ENCODE measurements at regions not wholly inside any gene's neighbourhood (a gene's known extent, or its start where the extent isn't known, plus 50 kb on each side); places are given as distances from the start of the nearest gene placed in this dataset.

DNA sequence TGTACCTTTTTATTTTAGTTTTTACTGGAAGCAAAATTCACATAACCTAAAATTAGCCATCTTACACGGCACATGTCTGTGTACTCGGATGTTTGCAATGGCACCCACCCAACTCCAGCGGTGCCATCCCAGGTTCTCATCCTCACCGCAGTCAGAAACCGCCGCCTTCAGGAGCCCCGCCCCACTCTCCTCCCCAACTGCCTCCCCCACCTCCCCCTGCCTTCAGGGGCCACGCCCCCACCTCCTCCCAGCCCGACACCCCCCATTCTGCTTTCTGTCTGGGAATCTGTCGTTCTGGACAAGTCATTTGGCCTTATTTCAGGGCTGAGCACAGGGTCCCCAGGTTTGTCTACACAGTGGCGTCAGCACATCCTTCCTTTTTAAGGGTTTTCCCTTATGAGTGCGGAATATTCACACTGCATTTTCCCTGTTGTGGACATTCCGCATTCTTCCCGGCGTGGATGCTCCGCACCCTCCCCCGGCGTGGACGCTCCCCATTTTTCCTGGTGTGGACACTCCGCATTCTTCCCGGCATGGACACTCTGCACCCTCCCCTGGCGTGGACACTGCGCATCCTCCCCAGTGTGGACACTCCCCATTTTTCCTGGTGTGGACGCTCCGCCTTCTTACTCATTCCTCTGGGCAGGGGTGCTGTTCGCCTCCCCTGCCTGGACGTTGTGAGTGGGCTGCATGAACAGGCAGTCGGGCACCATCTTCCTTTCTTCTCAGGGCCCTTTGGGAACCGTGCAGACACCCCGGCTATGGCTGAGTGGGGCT lies 135.4 kb upstream of the NKX1-1 start:
- DNase-seq: no peak

DNA sequence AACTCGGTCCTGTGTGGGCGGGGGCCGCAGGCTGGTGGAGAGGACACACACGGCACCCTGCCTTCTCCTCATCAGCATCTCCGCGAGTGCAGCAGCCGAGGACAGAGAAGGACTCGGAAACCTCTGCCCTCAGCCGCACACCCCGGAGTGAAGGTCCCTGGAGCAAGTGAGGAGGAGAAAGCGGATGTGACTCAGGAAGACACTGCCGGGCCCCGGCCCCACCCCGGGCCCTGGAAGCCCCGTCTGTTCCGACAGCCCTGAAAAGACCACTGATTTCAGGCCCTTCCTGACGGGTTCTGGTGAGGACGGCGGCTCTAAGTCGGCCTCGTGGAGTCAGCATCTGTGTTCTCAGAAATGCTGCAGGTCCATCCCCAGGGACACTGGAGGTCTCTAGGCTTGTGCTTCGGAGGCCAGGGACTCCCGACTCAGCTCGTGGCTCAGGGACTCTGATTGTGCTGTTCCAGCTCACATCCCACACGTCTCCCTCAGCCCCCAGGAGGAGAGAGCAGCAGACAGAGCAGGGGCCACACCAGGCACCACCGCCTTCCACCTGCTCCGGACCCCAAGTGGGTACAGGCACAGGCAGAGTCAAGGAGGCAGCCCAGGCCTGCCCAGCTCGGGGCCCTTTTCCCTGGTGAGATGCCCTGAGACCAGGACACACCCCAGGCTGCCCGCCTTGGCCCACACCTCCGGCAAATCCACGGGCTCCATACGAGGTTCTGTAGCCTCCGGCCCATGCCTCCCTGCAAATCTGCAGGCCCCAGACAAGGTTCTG lies 134.5 kb upstream of the NKX1-1 start:
- no peak for DNase-seq

DNA sequence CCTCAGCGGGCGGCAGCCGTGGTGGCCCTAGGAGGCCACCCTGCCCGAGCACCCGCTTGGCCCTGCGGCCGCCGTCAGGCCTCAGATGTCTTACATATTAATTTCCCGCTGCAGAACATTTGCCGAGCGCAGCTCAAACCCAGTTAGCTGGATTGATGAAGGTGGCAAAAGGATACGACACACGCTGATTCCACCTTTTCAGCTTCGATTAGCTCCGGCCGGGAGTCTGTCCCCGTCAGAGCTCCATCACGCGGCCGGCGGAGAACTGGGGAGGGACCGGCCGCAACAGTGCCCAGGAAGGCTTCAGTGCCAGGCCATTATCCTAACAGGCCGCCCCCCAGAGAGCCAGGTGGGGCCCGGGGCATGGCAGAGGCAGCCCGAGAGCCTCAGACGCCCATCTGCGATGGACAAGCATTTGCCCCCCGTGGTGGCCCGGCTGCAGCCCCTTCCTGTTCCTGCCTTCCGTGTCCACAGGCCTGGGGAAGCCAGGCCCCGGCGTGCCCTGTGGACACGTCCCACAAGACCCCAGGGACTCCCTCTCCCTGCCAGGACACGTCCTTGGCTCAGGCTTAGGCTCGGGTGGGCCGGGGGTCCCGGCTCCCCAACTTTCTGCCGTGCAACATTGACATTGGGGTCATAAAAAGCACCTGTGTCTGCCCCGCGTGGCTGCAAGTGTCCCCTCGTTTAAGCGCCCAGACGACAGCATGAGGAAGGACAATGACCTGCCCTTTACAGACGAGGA lies 133.8 kb upstream of the NKX1-1 start:
- DNase-seq: no peak

DNA sequence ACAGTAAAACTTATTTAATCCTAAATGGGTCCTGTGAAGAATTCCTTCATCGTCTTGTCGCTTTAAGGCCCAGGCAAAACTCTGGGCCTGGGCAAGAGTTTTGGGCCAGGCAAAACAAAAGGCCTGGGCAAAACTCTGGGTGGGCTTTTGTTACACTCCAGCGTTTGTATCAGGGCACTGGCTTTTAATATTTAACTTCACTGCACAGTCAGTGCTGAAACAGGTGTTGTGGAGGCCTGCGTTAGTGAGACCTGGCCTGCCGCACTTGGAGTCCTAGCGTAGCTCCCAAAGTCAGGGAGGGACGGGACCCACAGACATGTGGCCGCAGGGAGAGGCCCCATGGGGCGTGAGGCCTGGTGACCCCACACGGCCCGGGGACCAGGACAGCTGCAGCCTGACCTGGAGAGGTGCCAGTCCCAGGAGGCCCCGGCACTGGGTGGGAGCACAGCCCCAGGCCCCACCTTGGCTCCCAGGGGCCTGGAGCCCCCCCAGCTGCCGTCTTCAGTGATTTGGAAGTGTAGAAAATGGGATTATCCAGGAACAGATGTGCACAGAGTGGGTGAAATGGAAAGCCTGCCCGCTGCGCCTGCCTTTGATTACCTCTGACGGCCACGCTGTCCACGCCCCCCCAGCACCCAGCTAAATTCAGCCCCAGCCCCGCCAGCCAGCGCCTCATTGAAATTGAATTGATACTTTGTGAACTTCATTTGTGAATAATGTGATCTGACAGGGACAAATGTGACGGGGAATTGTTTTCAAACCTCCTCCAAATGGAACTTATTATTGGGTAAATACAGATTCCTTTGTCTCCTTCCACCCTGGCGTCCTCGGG lies 132.9 kb upstream of the NKX1-1 start:
- no peak for DNase-seq

DNA sequence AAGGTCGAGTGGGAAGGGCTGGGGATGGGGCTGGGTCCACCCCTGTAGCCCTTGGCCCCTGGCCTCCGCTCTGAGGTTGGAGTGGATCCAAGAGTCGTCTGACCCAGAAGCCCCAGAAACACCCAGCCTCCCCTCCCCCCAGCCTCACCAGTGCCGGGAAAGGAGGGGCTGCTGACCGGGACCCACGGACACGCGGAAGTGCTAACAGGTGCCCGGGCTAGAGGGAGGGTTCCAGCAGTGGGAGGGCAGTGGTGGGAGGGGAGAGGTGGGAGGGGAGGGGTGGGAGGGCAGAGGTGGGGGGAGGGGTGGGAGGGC lies 131.8 kb upstream of the NKX1-1 start:
- DNase-seq: no peak

DNA sequence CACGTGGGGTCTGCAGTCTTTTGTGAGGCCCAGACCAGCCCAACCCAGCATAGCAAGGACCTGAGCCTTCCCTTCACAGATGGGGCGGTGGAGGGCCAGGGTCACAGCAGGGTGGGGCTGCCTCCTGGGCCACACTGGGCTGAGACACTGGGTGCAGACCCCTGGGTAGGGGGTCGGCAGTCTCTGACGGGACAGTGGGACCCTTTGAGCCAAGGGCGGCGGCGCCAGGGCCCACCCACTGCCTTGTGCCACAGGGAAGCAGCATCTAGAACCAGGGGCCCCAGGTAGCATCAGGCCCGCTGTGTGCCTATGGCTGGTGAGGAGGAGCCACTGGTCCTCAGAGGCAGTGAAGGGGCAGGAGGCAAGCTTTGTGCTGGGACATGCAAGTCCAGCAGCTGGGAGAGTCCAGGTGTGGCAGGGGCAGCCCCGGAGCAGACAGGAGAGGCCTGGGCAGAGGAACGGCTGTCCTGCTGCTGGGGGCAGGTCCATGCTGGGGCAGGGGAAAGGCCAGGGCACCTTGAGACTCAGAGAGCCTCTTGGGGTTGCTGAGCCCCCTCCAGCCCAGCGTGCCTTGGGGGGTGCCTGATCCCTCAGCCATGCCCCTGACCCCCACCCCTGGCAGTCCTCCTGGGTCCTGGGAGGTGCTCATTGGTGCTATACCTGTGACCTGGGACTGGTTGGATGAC lies 131.3 kb upstream of the NKX1-1 start:
- no peak for DNase-seq

DNA sequence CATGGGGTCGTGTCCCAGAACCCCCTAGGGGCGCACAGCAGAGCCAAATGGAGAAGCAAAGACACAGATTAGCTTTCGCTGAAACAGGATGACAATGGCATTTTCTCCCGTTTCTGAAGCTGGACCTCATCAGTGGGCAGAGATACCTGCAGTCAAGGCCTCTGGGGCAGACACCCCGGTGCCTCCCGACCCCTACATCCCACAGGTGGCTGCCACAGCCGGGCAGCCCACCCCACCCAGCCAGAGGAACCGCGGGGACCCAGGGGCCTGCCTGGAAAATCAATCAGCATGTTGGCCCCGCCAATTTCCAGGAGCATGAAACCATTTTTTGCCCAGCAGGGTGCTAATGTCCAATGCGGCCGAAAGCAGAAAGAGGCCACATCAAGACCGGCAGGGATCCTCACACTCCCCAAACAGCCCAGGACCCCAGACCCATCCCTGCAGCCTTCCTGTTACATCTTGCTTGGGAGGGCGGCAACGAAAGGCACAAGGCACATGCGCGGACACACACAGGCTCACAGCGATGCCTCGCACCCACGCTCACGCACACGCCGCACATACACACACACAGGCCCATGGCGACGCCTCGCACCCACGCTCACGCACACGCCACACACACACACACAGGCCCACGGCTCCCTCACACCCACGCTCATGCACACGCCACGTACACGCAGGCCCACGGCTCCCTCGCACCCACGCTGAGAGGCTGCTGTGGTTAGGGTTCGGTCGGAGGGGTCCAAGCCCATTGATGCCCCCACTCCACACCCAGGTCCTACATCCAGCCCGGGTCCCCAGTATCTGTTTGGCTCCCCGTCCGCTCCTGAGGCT lies 130.6 kb upstream of the NKX1-1 start:
- no peak for DNase-seq

DNA sequence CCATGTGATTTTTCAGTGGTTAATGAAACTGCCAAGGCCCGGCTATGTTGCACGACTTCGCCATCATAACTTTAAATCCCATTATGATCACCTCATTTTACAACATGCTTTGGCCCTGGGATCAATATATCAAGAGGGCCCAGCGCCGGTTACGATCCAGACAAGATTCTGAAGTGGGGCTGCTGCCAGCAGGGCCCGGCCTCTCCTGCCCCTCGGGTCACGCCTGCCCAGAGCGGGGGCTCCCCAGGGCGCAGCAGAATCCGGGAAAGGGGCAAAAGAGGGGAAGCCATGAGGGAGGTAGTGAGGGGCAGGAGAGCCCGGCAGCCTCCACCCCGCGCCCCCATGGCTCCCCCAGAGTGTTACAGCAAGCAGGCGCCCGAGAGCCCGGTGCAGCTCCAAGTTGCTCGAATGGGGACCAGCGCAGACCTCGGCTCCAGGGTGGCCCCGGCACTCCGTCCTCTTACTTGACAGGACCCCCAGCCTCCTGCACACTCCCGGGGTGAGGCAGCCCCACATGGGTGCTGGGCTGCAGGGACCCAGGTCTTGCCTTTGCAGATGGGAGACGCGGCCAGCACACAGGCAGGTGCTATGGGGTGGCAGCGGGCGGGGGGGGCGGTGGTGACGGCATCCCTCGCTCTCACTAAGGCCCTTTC lies 129.8 kb upstream of the NKX1-1 start:
- DNase-seq: no peak

DNA sequence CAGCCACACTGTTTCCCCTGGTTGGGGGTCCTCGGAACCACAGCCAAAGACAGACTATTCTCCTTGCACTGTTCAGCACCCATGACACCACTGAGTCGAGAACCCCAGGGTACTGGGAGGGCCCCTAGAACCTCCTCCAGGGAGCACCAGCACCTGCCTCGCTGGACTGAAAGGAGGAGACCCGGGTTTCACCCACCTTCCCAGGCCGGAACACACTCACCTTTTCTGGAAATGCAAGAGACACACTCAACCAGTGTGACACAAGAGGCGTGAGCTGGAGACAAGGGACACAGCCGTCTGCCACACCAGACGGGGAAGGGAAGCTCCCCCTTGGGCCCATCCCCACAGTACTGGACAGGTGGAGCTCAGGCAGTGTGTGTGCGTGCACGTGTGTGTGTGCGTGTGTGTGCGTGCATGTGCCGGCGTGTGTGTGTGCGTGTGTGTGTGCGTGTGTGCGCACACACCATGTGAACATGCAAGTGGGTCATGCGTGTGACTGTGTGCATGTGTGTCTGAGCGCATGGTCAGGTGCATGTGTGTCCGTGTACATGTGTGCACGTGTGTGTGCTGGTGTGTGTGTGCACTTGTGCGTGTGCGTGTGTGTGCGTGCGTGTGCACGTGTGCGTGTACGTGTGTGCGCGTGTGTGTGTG lies 128.8 kb upstream of the NKX1-1 start:
- DNase-seq: no peak

DNA sequence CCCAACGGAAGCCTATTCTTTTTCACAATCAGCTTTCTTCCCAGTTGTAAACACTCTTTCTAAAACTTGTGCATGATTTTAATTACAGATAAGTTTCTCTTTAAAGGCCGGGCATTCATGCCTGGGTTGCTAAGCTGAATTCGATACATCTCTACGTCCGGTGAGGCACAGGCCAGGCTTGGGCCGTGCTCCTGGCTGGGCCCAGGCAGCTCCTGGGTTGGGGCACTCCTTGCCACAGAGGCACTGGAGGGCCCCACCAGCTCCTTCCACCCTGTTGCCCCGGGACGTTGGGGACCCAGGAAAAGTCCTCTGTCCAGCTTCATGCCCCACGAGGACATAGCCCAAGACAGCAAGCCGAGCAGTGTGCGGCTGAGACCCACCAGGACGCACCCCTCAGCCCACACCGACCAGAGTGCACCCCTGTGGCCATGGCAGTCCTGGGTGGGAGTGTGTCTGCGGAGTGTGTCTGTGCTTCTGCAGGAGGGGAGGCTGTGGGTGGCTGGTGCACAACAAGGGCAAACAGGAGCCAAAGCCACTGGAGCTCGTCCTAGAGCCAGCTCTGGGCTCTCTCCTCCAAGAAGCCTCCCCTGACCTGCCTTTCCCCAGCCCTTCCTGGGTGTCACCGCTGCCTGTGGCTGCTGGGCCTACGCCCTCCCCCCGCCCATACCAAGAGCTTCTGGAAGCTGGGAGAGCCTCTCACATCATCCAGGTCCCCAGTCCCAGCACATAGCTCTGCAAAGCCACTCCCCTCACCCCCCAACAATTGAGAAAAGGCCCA lies 128.0 kb upstream of the NKX1-1 start:
- DNase-seq: no peak

DNA sequence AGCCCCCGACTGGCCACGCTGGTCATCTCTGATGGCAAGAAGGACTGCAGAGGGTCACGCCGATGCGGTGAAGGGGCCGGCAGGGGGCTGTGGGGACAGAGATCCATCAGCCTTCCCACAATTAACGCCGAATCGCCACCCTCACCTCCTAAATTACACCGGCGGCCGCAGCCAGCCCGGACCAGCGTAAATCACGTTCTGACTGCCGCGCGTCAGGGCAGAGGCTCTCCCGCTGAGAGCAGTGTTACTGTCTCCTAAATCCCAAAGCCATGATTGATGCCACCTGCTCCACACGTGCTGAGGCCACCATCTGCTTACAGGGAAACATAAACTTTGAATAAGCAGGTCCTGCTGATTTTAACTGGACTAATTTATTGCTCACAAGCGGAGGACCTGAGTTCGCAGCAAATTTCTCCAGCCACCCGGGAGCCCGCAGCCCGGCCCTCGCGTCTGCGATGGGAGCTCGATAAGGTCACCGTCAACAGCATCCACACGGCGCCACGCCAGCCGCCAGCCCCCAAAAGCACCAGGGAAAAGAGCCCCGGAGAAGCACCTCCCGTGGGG lies 127.3 kb upstream of the NKX1-1 start:
- DNase-seq: no peak

DNA sequence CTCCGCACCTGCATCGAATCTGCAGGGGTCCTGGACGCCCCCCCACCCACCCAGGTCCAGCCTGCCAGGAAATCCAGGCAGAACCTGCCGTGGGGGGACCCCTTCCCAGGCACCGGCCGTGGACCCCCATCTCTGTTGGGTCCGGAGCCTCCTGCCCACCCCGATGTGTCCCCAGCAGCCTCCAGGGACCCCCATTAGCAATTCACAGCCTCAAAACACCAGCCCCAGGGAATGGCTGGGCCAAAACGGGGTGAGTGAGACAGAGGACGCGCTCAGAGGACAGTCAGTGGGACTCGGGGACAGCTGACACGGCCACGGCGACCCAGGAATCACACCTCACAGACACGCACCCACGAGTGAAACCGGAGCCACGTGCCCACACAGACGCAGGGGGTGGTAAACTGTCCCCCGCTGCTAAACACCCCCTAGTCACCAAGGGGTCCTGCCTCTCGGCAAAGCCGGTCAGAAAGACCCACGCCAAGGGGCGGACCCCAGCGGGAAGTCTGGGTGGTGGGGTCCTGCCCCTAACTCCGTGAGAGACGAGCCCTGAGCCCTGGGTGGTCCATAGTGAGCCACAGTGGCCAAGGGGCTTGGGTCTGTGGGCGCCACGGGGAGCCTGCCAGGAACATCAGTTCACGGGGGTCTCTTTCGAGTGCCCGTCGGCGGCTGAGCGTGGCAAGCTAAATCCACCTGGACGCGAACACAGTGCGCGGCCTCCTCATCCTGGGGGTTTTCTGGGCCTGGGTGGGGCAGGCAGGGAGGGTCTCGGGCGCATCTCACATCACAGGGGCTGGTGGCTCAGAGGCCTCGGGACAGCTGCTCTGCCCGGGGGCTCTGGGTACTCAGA lies 126.5 kb upstream of the NKX1-1 start:
- DNase-seq: no peak

DNA sequence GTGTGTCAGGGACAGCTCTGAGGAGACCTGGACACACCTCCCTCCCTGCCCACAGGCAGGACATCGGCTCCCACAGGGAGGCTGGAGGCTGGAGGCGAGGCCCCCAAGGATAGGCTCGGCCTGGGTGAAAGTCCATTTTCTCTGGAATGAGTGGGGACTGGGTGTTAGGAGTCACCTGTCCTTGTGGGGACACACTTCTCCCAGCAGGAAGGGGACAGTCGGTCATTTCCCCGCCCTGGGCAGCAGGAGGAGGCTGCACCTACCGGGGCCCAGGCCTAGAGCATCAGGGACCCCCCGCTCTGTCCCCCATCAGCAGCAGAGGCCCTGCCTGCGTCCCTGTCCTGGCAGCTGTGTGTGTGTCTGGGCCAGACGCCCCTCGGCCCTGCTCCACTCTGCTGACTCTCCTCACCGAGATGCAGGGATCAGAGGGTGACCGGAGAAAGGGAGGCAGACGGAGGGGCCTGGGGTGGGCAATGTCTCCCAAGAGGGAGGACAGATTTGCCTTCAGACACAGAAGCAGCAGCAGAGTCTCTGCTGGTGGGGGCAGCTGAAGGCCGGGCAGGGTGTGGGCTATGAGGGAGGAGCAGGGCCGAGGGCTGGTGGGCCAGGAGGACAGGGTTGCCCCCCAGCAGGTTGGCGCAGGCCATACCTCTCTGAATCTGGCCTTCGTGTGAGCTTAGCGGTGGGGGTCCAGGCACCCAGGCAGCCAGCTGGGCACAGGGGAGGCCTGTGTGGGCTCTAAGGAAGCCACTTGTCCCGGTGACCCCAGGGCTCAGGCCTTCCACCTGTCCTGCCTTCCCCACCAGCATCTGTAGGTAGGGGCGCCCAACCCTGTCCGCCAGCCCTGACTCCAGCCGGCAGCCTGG lies 125.7 kb upstream of the NKX1-1 start:
- no peak for DNase-seq

DNA sequence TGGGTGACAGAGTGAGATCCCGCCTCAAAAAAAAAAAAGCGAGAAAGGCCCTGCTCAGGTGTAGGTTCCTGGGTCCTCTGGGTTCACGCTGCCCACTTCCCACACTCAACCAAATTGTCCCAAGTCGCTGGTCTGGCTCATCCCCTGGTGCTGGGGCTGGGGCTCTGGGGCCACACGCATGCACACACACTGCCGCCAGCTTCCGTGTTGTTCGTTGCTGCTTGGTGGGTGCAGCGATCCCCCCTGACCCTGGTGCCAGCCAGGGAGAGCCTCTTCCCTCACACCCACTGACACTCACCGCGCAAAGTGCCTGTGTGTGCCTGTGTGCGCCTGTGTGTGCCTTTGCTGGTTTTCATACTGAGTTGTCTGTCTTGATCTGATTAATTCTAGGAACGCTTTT lies 124.1 kb upstream of the NKX1-1 start:
- no peak for DNase-seq

DNA sequence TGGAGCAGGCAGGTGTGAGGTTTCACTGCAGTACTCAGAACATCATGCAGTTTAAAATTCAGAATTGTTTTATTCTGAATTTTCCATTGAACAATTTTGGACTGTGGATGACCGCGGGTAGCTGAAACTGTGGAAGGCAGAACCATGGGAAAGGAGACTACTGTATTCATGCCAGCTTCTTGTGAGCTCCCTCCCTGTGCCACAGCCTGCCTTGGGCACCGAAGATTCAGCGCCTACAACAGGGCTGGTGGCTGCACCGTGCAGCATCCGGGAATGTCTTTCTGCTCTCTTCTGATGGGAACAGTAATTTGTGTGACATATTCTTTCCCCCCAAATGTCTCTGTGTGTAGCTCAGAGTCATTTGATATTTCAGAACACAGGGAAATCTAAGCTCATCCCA lies 118.5 kb upstream of the NKX1-1 start:
- DNase-seq: no peak

DNA sequence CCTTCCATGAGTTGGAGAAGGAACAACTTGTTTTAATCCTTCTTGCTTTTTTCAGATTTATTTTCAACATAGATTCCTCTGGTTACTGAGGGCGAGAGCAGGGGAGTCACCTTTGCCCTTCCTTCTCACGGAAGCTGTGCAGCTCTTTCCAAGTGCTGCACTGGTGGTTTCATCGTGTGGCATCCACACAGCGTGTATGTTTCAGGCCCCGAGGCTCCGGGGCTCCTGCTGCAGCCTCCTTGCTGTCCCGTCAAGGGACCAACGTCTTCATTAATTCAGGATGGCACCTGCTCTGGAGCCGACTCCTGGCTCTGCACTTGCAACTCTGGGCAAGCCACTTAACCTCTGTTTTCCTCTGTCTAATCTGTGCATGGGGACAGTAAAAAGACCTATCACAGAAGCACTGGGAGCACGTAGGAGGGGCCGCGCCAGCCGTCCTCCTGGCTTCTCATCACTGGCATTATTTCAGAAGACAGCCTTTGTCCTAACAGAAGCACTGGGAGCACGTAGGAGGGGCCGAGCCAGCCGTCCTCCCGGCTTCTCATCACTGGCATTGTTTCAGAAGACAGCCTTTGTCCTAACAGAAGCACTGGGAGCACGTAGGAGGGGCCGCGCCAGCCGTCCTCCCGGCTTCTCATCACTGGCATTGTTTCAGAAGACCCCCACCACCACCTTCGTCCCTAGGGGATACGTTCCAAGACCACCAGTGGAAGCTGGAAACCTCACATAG lies 117.8 kb upstream of the NKX1-1 start:
- DNase-seq: no peak

All from effector CD4-positive, alpha-beta T cell (primary cell).